Hematopoietic multipotent progenitor cell treated with erythropoietin and hydrocortisone succinate and interleukin-3 and kit ligand, for 8 days (in vitro differentiated cells): ENCODE measurements at regions not wholly inside any gene's neighbourhood (a gene's known extent, or its start where the extent isn't known, plus 50 kb on each side); places are given as distances from the start of the nearest gene placed in this dataset.
"Not testable (repeated sequence)": the region's sequence is repeated elsewhere in the genome, so short reads cannot be mapped to it uniquely, and the experiment has no call there.

Experiments used
- DNase-seq: peaks from one replicate; pipeline ENCODE4 v3.0.0-alpha.2; 2015

DNA sequence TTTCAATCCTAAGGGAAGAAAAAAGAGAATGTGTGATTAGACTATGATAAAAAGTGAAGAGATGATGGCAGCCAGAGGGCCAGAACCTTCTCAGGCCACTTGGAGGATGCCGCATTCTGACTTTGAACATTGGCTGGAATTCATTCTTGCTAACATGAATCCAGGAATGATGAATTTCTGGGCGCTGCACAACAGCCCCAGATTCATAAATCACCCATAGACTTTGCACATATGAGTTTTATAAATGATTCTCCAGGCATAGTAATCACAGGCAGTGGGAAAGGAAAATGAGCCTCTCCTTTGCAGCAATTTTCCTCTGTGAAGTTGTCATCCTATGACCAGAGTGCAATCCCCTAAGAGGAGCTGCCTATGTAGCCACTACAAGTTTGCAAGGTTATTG, 555.4 kb downstream of the KCTD12 start:
- DNase-seq = no peak

DNA sequence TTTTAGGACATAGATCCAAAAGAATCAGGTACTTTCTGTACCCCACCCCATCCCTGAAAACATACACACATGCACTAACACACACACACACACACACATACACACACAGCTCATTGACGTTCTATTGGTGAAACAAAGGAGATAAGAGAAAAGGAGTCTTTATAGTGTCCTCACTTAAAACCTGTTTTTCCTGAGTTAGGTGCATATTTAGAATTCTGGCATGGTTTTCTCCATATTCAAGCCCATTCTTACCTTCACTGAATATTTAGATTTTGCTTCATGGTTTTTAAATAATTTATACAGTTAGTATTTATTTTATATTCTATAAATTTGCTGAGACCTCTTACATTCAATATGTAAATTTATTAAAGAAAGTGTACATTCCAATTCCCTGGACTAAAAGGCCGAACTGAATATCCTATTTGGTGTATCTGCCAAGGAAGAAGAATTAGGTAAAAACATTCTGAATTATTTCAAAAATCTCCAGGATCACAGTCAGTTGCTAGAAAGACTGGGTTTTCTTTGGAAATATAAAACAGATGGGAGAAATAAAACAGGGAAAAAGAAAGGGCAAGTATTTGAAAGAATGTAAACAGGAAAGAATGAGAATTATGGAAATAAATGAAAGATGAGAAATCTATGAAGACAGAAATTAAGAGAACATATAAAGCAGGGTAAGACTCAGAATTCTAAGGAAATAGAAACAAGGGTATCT, 556.2 kb downstream of the KCTD12 start:
- DNase-seq = no peak

DNA sequence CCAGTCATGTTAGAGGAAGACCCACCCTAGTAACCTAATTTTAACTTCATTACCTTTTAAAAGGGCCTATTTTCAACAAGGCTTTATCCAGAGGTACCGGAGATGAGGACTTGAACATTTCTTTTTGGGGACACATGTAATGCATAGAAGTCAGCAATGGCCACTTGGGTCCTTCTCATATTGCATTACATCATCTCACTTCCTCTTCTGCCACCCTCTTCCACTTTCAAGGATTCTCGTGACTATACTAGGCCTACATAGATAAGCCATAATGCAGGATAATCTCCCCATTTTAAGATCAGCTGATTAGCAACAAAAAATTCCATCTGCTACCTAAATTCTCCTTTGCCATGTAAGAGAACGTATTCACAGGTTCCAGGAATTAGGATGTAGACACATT, 557.2 kb downstream of the KCTD12 start:
- no peak for DNase-seq

DNA sequence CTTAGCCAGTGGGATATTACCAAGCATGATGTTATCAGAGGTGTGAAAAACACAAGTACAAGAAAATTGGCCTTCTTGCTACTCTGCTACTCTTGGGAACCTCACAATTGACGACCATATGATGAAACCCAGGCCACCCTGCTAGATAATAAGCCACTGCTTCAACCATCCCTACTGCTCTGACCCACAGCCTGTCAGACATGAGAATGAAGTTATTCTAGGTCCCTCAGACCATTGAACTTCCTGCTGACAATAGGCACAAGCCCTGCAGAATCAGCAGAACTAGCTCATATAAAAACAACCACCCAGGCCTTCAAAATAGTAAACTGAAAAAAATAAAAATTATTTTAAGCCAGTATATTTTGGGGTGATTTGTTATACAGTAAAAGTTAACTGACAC, 559.9 kb downstream of the KCTD12 start:
- no peak for DNase-seq

DNA sequence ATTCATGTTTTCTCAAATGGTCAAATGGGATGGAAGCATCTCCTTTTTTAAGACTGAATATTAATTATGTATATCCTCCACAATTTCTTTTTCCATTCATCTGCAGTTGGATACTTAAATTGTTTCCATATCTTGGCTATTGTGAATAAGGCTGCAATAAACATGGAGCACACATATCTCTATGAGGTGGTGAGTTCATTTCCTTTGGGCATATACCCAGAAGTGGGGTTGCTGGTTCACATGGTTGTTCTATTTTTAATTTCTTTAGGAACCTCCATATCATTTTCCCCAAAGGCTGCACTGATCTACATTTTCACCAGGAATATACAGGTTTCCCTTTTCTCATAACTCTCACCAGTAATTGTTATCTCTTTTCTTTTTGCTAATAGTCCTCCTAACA, 566.3 kb downstream of the KCTD12 start:
- no peak for DNase-seq

DNA sequence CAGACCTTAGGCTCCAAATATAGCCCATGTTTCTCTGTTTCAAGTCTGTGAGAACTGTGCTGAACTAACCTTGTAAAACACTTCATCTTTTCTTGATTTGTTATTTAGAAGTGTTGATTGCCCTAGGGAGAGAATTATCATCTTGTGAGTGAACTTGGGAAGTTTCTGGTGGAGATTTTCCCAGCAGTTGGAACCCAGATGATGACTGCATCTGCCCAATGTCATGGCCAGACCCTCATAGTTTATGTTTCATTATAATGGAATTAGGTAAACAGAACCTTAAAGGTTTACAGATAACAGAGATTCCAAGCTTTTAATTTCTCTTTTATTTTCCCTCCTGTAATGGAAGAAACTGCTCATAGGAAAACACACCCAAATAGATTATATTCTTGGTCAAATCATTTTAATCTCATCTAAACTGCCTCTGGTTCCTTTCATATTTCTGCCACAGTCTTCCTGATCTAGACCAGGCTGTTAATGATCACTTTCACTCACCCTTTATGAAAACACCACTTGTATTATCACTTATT, 569.1 kb downstream of the KCTD12 start:
- DNase-seq = no peak

DNA sequence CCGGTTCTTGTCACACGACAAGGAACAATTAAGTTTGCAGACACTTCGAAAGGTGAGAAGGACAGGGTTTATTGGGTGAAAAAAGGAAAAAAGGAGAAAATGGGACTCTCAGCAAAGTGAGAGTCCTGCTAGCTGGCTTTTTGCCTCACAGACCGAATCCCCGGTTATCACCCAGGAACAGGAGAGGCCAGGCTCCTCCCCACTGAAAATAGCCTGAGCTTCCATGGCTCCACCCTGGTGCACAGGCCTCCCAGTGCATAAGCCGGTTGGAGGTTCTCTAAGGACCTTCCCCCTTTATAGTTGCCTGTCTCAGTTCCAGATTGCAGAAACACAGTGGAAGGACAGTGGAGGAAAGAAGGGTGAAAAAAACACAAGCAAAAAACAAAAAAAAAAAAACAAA, 571.7 kb downstream of the KCTD12 start:
- DNase-seq = no peak

DNA sequence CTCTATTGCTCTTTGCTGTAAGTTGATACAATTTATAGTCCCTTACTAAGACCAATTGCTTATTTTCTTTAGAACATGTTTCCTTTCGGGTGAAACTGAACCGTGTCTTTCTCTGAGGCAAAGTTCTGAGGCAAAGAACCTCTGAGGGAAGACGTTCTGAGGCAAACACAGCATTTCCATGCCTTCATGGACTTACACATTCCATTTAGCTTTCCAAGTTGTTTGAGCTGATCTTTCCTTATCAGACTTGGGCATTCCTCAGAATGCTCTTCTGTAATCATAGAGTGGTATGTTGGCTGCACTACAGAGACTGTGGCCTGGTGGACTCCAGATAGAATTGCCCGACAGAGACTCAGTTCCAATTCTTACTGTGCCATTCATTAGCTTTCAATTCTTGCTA, 579.1 kb downstream of the KCTD12 start:
- DNase-seq = no peak

DNA sequence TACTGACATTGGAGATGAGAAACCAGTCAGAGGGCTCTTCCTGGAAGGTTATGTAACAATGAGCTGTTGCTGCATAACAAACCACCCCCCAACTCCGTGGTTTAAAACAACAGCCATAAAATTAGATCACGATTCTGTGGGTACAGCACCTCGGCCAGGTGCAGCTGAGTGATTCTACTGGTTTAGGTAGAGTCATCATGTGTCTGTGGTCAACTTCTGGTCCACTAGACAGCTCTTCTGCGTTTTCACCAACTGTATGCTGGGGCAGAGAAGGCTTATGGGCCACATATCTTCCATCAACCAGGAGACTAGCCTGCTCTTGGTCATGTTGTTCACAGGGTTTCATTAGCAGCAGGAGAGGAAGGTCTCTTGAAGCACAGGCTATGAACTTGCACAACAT, 585.5 kb downstream of the KCTD12 start:
- no peak for DNase-seq

DNA sequence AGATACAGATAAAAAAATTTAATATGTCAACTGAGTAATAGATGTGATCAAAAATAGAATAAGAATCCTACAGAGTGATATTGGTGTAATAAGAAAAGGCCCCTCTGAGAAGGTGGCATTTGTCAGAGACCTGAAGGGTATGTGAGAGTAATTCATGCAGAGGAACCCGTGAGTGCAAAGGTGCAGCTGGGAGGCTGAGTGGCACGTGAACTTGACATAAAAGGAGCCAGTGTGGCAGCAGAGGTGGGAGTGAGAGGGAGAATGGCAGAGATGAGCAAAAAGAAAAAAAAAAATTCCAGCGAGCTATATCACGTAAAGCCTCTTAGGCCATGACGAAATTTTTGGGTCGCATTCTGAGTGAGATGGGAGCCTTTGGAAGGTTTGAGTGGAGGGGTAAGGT, 588.9 kb downstream of the KCTD12 start:
- no peak for DNase-seq

DNA sequence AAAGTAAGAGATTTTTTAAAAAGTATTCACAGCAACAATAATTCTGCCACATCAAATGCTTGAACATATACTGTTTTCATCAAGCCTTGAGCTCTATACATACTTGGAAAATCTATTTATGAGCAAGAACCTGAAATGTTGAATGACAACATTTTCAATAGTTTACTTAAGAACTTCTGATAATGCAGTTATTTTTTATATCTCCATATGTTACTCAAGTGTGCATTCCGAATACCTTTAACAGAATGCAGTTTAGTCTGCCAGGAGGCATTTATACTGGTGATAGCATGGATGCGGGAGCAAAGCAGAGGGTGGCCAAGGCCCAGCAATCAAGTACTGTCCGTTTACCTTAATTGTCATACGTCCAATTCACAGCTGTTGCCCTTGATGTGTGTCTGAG, 589.5 kb downstream of the KCTD12 start:
- no peak for DNase-seq

DNA sequence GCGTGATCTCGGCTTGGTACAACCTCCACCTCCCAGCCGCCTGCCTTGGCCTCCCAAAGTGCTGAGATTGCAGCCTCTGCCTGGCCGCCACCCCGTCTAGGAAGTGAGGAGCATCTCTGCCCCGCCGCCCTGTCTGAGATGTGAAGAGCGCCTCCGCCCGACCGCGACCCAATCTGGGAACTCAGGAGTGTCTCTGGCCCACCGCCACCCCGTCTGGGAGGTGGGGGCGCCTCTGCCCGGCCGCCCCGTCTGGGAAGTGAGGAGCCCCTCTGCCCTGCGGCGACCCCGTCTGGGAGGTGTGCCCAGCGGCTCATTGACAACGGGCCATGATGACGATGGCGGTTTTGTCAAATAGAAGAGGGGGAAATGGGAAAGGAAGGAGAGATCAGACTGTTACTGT, 591.2 kb downstream of the KCTD12 start:
- not testable (repeated sequence) for DNase-seq

DNA sequence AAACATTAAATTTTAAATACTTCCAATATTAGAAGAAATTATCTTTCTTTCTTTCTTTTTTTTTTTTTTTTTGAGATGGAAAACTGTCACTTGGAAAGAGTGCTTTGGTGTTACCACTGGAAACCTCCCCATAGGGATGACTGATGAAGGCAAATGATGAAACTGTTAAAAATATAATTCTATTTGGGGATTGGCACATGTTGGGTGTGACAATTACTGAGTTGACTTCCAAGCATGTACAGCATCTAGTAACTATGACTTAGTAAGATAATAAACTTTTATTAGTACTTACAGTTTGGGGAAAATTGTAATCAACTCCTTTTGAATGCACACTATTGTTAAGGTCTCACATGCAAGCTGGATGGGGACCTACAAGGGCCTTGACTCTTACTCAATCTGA, 592.5 kb downstream of the KCTD12 start:
- no peak for DNase-seq

DNA sequence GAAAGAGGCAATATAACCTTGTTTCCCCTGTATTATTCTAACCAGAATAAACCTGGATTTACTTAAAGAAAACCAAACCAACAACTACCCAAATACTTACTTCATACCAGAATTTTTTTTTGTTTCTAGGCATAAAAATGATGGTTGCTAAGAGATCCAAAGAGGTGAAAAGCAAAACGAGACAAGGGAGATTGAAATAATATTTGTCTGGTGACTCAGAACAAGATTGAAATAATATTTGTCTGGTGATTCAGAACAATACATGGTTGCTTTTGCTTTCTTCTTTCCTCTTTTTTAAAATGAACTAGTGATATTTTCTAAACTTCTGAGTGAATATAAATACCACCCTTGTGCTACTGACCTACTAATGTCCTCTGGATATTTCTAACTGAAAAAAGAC, 592.9 kb downstream of the KCTD12 start:
- DNase-seq = no peak

DNA sequence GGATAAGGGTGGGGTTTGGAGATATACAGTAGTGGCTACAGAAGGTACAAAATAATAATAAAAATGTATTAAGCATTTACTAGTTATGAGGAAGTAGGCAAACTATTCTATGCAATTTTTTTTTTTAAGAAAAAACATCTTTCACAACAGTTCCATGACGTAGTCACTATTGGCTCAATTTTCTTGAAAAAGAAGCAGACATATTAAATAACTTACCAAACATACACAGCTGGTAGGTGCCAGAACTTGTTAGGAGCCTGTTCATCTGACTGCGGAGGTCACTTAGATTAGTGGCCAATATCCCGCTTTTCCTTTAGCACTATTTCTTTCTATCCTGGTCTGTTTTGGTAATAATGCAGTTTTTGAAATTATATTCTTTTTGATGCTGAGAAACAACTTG, 593.5 kb downstream of the KCTD12 start:
- DNase-seq = no peak

DNA sequence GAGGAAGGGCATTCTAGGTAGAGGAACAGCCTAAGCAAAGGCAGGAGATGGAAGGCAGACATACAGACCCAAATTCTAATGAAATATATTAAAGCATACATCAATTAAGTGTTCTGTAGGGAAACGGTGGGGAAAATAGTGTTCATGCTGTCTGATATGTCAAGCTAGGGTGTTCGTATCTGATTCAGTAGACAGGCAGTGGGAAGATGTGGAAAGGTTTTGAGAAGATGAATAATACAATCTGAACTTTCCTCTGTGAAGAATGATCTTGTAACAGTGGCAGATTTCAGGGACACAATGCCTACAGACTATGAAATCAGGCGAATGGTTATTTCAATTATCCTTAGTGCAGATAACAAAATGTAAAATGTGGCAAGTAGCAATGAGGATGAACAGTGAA, 594.2 kb downstream of the KCTD12 start:
- DNase-seq = no peak

DNA sequence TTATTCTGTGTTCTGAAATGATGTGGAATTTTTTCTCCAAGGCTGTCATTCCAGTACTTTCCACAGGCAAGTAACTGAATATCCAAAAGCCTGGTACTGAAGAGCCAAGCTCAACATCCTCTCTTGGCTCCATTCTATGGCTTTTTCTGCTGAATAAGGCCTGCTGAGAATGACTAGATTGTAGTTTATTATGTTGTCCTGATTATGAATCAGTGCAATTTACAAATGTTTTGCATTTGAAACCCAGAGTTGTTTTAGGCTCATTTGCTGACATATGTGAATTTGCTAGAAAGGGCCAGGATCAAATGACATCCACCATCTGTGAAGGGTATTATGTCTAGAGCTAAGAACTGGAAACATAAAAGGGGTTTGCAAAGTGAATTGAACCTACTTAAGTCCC, 596.6 kb downstream of the KCTD12 start:
- DNase-seq = no peak

DNA sequence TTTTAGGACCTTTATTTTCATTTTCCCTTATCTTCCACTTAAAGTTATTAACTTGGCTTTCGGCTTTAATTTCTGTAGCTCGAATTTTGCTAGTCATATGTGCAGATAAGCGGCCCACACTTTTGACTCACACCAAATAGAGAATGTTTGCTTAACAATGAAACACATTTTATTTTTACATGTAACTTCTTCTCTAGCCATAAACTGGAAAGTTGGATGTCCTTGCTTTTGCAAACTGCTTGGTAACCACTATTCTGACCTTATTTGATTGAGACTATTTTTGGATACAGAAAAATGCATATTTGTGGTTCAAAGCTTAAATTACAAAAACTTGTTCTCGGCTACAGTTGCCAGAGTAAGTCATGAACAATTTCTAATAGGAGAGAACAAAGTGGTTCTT, 600.0 kb downstream of the KCTD12 start:
- no peak for DNase-seq

DNA sequence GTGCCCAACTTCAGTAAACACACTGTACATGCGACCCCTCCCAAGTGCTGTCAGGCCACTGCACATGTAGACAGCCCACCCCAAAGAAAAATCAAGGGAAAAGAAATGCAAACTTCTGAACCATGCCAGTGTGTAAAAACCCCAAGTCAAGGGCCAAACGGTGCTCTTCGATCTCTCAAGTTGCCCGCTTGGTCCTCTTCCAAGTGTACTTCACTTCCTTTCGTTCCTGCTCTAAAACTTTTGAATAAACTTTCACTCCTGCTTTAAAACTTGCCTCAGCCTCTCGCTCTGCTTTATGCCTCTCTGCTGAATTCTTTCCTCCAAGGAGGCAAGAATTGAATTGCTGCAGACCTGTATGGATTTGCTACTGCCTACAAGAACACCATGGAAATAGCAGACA, 600.7 kb downstream of the KCTD12 start:
- DNase-seq = no peak

DNA sequence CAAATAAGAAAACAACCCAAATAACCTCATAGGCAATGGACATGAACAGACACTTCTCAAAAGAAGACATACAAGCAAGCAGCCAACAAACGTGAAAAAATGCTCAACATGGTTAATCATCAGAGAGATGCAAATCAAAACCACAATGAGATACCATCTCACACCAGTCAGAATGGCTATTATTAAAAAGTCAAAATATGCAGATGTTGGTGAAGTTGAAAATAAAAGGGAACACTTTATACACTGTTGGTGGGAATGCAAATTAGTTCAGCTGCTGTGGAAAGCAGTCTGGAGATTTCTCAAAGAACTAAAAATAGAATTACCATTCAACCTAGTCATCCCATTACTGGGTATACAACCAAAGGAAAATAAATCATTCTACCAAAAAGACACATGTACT, 606.4 kb downstream of the KCTD12 start:
- not testable (repeated sequence) for DNase-seq

DNA sequence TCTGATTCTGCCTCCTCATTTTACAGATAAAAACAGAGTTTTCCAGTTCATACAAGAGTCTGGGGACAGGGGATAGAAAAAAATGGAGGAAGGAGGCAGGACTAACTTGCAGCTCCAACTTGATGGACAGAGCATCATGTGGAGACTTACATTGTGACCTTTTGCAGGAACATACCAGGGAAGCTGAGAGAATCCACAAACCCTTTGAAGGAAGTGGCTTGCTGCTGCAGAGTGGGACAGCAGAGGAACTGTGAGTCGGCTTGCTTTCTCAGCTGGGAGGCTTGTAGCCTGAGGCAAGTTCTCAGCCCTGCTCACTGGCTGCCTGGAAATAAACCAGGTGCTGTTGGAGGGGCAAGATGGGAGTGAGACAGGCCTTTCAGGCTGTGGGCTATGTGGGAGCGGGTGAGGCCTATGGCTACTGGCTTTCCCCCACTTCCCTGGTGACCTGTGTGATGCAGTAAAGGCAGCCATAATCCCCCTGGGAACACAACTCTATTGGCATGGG, 614.4 kb downstream of the KCTD12 start:
- DNase-seq = no peak

DNA sequence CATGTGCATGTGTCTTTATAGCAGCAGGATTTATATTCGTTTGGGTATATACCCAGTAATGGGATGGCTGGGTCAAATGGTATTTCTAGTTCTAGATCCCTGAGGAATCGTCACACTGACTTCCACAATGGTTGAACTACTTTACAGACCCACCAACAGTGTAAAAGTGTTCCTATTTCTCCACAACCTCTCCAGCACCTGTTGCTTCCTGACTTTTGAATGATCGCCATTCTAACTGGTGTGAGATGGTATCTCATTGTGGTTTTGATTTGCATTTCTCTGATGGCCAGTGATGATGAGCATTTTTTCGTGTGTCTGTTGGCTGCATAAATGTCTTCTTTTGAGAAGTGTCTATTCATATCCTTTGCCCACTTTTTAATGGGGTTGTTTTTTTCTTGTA, 617.9 kb downstream of the KCTD12 start:
- DNase-seq = not testable (repeated sequence)

DNA sequence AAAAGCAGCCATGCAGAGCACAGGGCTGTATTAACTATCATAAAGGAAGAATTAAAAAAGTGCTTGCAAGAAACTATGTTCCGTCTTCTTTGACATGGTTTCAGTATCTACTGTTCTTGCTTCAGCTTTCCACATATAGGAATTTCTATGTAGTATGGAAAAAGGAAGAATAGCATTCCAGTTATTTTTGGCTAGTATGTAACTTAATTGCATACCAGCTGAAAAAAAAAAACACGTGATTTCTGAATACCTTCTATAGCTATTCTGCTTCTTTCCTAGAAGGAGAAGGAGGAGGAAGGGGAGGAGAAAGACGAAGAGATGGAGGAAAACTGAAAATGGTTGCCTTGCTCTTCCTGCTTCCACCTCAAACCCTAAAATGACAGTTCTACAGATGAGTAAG, 619.0 kb downstream of the KCTD12 start:
- DNase-seq = no peak

DNA sequence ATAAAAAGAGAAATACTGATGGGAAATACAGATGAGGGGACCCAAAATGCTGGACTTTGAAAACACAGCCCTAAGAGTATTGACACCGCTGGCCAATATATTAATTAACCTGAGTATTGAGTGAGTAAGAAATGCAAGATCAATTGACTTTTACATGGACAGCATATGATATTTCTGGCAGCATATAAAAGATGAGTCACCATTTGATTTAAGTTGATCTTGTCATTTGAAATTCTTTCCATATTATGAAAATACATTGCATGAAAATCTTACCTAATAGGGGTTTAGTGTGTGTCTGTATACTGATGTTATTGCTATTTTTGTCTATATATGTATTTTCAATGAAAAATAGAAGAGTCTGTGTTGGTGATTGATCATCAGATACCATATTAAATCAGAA, 619.6 kb downstream of the KCTD12 start:
- no peak for DNase-seq

DNA sequence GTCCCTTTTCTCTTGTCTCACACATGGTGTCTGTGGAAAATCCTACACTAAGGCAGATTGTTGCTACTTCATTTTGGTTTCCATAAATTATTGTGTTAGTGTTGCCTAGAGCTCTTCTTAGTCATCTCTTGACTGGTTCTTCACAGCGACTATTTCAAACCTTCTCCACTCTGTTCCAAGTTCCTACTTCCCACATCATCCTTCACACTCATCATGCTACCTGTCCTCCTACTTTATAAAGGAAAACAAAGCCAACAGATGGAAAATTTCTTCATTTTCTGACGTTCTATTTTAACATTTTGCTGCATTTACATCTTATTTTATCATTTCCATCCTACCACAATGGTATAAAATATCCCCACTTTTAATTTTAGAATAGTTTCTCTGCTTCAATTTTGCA, 614.1 kb downstream of the LMO7 start:
- no peak for DNase-seq
